ENCODE measurements at regions not wholly inside any gene's neighbourhood (a gene's known extent, or its start where the extent isn't known, plus 50 kb on each side); places are given as distances from the start of the nearest gene placed in this dataset.

DNA sequence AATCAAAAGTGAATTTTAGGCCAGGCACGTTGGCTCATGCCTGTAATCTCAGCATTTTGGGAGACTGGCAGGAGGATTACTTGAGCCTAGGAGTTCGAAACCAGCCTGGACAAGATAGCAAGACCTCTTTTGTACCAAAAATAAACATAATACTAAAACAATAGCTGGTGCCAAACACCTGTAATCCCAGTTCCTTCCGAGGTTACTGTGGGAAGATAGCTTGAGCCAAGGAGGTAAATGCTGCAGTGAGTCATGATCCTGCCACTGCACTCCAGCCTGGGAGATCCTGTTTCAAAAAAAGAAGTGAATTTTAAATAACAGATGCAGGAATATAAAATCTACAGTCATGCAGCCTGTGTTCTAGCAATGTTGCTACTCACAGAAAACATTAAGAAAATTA, 488.3 kb downstream of the PPARGC1A start:
- TF ChIP-seq CTCF (IDR thresholded peaks at IDR 0.05; ENCODE audit: low read length) = no peak
- TF ChIP-seq EZH2 (optimal IDR thresholded peaks at IDR 0.05; ENCODE audit: low read depth, low read length) = no peak
- TF ChIP-seq EZH2phosphoT487 (IDR thresholded peaks at IDR 0.05; ENCODE audit: low read length) = no peak
